CD4-positive, alpha-beta T cell (primary cell): ENCODE measurements at regions not wholly inside any gene's neighbourhood (a gene's known extent, or its start where the extent isn't known, plus 50 kb on each side); places are given as distances from the start of the nearest gene placed in this dataset.

Experiments
- ATAC-seq: fragments of 200-7000 bp; cut with Tn5 transposase; one replicate; pipeline ENCODE4 v1.10.0; 2022; ENCODE audit warnings: mild to moderate bottlenecking; ENCODE audit not compliant: poor library complexity
- CTCF ChIA-PET: fragments of 350-600 bp; sonication (Branson Sonifier 250); formaldehyde crosslinking; loops from one replicate; lab custom pipeline; 2021; ENCODE audit warnings: antibody characterized with exemption, inconsistent platforms; lab: Charles Lee
- POLR2A ChIA-PET: fragments of 350-600 bp; sonication (Branson Sonifier 250); formaldehyde crosslinking; loops from one replicate; lab custom pipeline; 2021; ENCODE audit warnings: antibody characterized with exemption, inconsistent platforms; lab: Charles Lee
- DNase-seq, 14 experiments: peaks; one replicate each; pipeline ENCODE4 v3.0.0-alpha.2; 2013 to 2020; ENCODE audit warnings: mixed read lengths in 2 of 14
- H3K27ac ChIP-seq, 2 donors: one replicate each; pipeline versions ENCODE4 v1.5.1 to v1.7.0; 2013; ENCODE audit warnings: low read length in 2 of 2, low read depth in 1 of 2, mild to moderate bottlenecking in 1 of 2
- H3K27me3 ChIP-seq, 2 experiments: 1 replicate in 1 of 2; 2 replicates in 1 of 2; pipeline versions ENCODE4 v1.6.1 to v1.7.0; 2013; ENCODE audit warnings: low read length in 2 of 2, control low read depth in 1 of 2, mild to moderate bottlenecking in 1 of 2, moderate library complexity in 1 of 2; ENCODE audit not compliant: insufficient read depth in 2 of 2, control insufficient read depth in 1 of 2
- H3K36me3 ChIP-seq: one replicate; pipeline ENCODE4 v1.6.1; 2013; ENCODE audit warnings: low read length, control low read depth; ENCODE audit not compliant: insufficient read depth
- H3K4me1 ChIP-seq: one replicate; pipeline ENCODE4 v1.6.1; 2013; ENCODE audit warnings: low read length, control low read depth; ENCODE audit not compliant: insufficient read depth
- H3K4me3 ChIP-seq: one replicate; pipeline ENCODE4 v1.5.1; 2013; ENCODE audit warnings: mild to moderate bottlenecking, low read length, moderate library complexity
- H3K9me3 ChIP-seq, 2 experiments: 1 replicate in 1 of 2; 2 replicates in 1 of 2; pipeline versions ENCODE4 v1.6.1 to v1.7.0; 2013; ENCODE audit warnings: low read length in 2 of 2, mild to moderate bottlenecking in 2 of 2, control low read depth in 1 of 2, moderate library complexity in 1 of 2; ENCODE audit not compliant: control insufficient read depth in 1 of 2, insufficient read depth in 1 of 2
- H3K27ac Mint-ChIP-seq: one replicate; pipeline ENCODE4 v1.8.0; 2020; ENCODE audit warnings: mixed read lengths
- H3K27me3 Mint-ChIP-seq: one replicate; pipeline ENCODE4 v1.8.0; 2021; ENCODE audit warnings: mixed read lengths
- H3K36me3 Mint-ChIP-seq: one replicate; pipeline ENCODE4 v1.8.0; 2021; ENCODE audit warnings: low read depth, mixed read lengths
- H3K4me1 Mint-ChIP-seq: one replicate; pipeline ENCODE4 v1.8.0; 2021; ENCODE audit warnings: low read depth, mixed read lengths
- H3K4me3 Mint-ChIP-seq: one replicate; pipeline ENCODE4 v1.8.0; 2020; ENCODE audit warnings: mild to moderate bottlenecking, mixed read lengths
- H3K9me3 Mint-ChIP-seq: one replicate; pipeline ENCODE4 v1.8.0; 2020; ENCODE audit warnings: mixed read lengths
- intact Hi-C, 2 experiments: fragments of 100-400 bp; cut with DNase I in 1 of 2; cut with micrococcal nuclease in 1 of 2; formaldehyde crosslinking; loops; one replicate each; pipeline versions ENCODE4 v1.15.1 to v1.9.0; 2023 to 2025; cut with DNase I, micrococcal nuclease
- TF ChIP-seq, protein P1 (sequence below): fragments of 200-600 bp; IDR thresholded peaks from one replicate; pipeline ENCODE4 v1.8.0; 2022; ENCODE audit warnings: antibody characterized with exemption, mild to moderate bottlenecking

DNA sequence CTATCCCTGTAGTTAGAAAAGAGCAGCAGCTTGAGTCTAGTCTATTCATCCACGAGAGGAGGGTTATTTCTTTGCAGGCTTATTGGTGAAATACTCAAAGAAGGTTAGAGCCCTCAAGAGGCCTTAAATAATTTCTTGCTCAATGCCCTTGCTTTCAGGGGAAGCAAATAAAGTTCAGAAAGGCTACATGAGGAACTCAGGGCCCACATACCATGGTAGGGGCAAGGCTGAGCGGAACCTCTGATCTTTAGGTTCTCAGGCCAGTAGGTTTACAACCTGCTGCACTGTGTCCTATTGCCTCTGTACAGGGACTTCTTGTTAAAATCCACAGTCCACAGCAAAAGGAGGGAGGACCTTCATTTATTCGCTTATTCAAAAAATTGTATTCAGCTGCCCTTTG is 101.7 kb downstream of the ADAMTS15 start:
- H3K36me3 Mint-ChIP-seq, result no peaks in the 10 kb centered on the region
- no peak overlapping the region for H3K27ac Mint-ChIP-seq
- no peaks in the 10 kb centered on the region for H3K4me1 Mint-ChIP-seq
- no peak for DNase-seq
- Histone ChIP-seq H3K27ac (no peak overlapping the region), H3K9me3 (no peaks in the 10 kb centered on the region), H3K4me1 (no peaks in the 10 kb centered on the region), H3K27me3 (peaks cover 0 to 7% of the 10 kb centered on the region in 2 experiments), H3K4me3 (no peak overlapping the region), H3K36me3 (no peaks in the 10 kb centered on the region)
- no peak for ATAC-seq
- TF ChIP-seq, protein P1, sequence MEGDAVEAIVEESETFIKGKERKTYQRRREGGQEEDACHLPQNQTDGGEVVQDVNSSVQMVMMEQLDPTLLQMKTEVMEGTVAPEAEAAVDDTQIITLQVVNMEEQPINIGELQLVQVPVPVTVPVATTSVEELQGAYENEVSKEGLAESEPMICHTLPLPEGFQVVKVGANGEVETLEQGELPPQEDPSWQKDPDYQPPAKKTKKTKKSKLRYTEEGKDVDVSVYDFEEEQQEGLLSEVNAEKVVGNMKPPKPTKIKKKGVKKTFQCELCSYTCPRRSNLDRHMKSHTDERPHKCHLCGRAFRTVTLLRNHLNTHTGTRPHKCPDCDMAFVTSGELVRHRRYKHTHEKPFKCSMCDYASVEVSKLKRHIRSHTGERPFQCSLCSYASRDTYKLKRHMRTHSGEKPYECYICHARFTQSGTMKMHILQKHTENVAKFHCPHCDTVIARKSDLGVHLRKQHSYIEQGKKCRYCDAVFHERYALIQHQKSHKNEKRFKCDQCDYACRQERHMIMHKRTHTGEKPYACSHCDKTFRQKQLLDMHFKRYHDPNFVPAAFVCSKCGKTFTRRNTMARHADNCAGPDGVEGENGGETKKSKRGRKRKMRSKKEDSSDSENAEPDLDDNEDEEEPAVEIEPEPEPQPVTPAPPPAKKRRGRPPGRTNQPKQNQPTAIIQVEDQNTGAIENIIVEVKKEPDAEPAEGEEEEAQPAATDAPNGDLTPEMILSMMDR, result no peak
- no peak overlapping the region for H3K4me3 Mint-ChIP-seq
- intact Hi-C loops, result no loop called here
- H3K27me3 Mint-ChIP-seq, result peaks cover 18% of the 10 kb centered on the region
- POLR2A ChIA-PET, result no interaction called here
- H3K9me3 Mint-ChIP-seq, result no peaks in the 10 kb centered on the region
- CTCF ChIA-PET, result no interaction called here

DNA sequence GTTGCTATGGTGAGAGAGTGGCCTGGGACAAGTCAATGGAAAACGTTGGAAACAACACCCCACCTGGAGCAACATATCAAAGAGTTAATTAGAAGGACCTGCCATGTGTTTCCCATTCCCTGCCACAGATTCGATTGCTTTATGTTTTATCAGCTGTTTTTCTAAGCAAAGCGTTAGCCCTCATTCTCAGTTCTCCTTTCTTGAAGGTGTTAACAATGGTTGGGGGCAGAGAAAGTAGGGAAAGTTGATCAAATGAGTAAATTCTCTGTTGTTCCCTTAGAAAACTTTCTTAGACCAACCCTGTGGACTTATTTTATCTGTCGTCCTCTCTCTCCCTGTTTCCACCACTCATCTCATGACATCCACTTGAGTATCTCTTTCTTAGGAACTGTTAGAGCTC is 102.5 kb downstream of the ADAMTS15 start:
- Mint-ChIP-seq H3K27ac (no peak overlapping the region), H3K36me3 (no peaks in the 10 kb centered on the region), H3K4me1 (no peaks in the 10 kb centered on the region), H3K4me3 (no peak overlapping the region), H3K9me3 (no peaks in the 10 kb centered on the region), H3K27me3 (peaks cover 20% of the 10 kb centered on the region)
- no peak overlapping the region for H3K4me3 ChIP-seq
- intact Hi-C loops, result no loop called here
- H3K27me3 ChIP-seq, result no peaks in the 10 kb centered on the region
- DNase-seq (no peak), ATAC-seq (no peak)
- ChIA-PET CTCF (no interaction called here), POLR2A (no interaction called here)
- TF ChIP-seq, protein P1, result no peak
- H3K36me3 ChIP-seq, result no peaks in the 10 kb centered on the region
- no peak overlapping the region for H3K27ac ChIP-seq
- no peaks in the 10 kb centered on the region for H3K9me3 ChIP-seq
- H3K4me1 ChIP-seq, result no peaks in the 10 kb centered on the region

DNA sequence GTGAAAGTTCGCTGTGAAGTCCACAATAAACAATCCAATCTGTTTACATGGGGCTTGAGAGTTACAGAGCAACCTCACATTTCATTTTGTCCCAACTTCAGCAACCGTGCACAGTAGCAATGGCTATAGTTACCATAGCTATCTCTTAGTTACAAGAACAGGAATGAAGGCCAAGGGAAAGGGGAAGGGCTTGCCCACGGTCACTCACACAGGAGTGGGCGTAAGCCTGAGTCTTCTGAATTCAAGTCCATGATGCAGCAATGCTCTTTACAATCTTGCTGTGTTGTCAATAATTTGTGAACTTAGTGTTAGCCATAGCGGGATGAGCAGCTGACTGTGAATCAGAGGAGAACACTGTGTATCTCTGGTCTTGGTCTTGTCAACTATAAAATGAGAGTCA is 102.9 kb downstream of the ADAMTS15 start:
- TF ChIP-seq, protein P1, result no peak
- H3K27ac Mint-ChIP-seq, result no peak overlapping the region
- DNase-seq (no peak), ATAC-seq (no peak)
- no peak overlapping the region for H3K27ac ChIP-seq
- intact Hi-C loops, result no loop called here
- no peaks in the 10 kb centered on the region for H3K4me1 ChIP-seq
- no peaks in the 10 kb centered on the region for H3K9me3 Mint-ChIP-seq
- no peak overlapping the region for H3K4me3 Mint-ChIP-seq
- no peaks in the 10 kb centered on the region for H3K27me3 ChIP-seq
- ChIA-PET POLR2A (no interaction called here), CTCF (no interaction called here)
- H3K27me3 Mint-ChIP-seq, result peaks cover 24% of the 10 kb centered on the region
- no peaks in the 10 kb centered on the region for H3K4me1 Mint-ChIP-seq
- no peaks in the 10 kb centered on the region for H3K36me3 ChIP-seq
- H3K36me3 Mint-ChIP-seq, result no peaks in the 10 kb centered on the region
- no peaks in the 10 kb centered on the region for H3K9me3 ChIP-seq
- no peak overlapping the region for H3K4me3 ChIP-seq
